ENCODE measurements at regions not wholly inside any gene's neighbourhood (a gene's known extent, or its start where the extent isn't known, plus 50 kb on each side); places are given as distances from the start of the nearest gene placed in this dataset.

DNA sequence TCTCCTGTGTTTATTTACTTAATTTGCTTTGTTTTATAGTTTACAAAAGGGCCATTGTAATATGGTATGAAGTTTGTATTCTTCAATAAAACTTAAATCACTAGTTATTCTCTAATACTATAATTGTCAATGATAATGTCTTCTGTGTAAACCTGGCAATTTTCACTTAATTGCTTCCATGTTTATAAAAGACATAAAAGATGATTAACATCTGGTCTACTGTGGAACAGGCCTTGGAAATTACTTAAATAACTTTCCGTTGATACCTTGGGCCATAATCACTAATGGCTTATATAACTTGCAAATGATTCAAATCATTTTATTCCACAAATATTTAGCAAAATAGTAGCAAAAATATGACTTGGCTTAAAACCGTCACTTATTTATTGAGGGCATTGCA lies 743.8 kb downstream of the DSC3 start:
- TF ChIP-seq, protein P1, sequence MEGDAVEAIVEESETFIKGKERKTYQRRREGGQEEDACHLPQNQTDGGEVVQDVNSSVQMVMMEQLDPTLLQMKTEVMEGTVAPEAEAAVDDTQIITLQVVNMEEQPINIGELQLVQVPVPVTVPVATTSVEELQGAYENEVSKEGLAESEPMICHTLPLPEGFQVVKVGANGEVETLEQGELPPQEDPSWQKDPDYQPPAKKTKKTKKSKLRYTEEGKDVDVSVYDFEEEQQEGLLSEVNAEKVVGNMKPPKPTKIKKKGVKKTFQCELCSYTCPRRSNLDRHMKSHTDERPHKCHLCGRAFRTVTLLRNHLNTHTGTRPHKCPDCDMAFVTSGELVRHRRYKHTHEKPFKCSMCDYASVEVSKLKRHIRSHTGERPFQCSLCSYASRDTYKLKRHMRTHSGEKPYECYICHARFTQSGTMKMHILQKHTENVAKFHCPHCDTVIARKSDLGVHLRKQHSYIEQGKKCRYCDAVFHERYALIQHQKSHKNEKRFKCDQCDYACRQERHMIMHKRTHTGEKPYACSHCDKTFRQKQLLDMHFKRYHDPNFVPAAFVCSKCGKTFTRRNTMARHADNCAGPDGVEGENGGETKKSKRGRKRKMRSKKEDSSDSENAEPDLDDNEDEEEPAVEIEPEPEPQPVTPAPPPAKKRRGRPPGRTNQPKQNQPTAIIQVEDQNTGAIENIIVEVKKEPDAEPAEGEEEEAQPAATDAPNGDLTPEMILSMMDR (IDR thresholded peaks at IDR 0.05): no peak
- TF ChIP-seq EZH2 (IDR thresholded peaks at IDR 0.05): no peak
